PC-3 (cell line): ENCODE measurements at regions not wholly inside any gene's neighbourhood (a gene's known extent, or its start where the extent isn't known, plus 50 kb on each side); places are given as distances from the start of the nearest gene placed in this dataset.

Source experiments
- EZH2 ChIP-seq: fragments of 300-600 bp; sonication (generic); IDR thresholded peaks from one replicate; pipeline ENCODE4 v1.6.1; 2017; ENCODE audit warnings: antibody characterized with exemption, mild to moderate bottlenecking, low read length; ENCODE audit not compliant: unreplicated experiment
- TF ChIP-seq, protein P1 (sequence below): fragments of 300-600 bp; sonication (generic); conservative IDR thresholded peaks from 2 replicates; pipeline ENCODE4 v1.5.1; 2017; ENCODE audit warnings: antibody characterized with exemption, low read depth, mild to moderate bottlenecking, low read length

GRCh38 chr2:134178138-134178877 is 75.6 kb upstream of the MGAT5 start:
- TF ChIP-seq, protein P1, sequence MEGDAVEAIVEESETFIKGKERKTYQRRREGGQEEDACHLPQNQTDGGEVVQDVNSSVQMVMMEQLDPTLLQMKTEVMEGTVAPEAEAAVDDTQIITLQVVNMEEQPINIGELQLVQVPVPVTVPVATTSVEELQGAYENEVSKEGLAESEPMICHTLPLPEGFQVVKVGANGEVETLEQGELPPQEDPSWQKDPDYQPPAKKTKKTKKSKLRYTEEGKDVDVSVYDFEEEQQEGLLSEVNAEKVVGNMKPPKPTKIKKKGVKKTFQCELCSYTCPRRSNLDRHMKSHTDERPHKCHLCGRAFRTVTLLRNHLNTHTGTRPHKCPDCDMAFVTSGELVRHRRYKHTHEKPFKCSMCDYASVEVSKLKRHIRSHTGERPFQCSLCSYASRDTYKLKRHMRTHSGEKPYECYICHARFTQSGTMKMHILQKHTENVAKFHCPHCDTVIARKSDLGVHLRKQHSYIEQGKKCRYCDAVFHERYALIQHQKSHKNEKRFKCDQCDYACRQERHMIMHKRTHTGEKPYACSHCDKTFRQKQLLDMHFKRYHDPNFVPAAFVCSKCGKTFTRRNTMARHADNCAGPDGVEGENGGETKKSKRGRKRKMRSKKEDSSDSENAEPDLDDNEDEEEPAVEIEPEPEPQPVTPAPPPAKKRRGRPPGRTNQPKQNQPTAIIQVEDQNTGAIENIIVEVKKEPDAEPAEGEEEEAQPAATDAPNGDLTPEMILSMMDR = no peak
- TF ChIP-seq EZH2 = no peak
